ENCODE measurements at regions not wholly inside any gene's neighbourhood (a gene's known extent, or its start where the extent isn't known, plus 50 kb on each side); places are given as distances from the start of the nearest gene placed in this dataset.
A peak's percentile ranks its signal among the peaks of the same experiment; 100 is the strongest.
"Not testable (repeated sequence)": the region's sequence is repeated elsewhere in the genome, so short reads cannot be mapped to it uniquely, and the experiment has no call there.

DNA sequence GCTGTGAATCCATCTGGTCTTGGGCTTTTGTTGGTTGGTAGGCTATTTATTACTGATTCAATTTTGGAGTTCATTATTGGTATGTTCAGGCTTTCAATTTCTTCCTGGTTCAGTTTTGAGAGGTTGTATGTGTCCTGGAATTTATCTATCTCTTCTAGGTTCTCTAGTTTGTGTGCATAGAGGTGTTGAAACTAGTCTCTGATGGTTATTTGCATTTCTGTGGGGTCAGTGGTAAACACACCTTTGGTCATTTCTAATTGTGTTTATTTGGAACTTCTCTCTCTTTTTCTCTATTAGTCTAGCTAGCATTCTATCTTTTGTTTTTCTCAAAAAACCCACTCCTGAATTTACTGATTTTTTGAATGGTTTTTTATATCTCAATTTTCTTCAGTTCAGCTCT lies 70.1 kb upstream of the IRAK1BP1 start:
- H3K4me3 ChIP-seq, result no peak overlapping the region
- DNase-seq (no peak), ATAC-seq (no peak)
- H3K36me3 ChIP-seq (ENCODE audit: low read depth), result no peaks in the 10 kb centered on the region
- no peaks in the 10 kb centered on the region for H3K4me1 ChIP-seq (ENCODE audit: low read depth)
- peaks cover 4% of the 10 kb centered on the region for H3K9me3 ChIP-seq
- TF ChIP-seq, protein P1, sequence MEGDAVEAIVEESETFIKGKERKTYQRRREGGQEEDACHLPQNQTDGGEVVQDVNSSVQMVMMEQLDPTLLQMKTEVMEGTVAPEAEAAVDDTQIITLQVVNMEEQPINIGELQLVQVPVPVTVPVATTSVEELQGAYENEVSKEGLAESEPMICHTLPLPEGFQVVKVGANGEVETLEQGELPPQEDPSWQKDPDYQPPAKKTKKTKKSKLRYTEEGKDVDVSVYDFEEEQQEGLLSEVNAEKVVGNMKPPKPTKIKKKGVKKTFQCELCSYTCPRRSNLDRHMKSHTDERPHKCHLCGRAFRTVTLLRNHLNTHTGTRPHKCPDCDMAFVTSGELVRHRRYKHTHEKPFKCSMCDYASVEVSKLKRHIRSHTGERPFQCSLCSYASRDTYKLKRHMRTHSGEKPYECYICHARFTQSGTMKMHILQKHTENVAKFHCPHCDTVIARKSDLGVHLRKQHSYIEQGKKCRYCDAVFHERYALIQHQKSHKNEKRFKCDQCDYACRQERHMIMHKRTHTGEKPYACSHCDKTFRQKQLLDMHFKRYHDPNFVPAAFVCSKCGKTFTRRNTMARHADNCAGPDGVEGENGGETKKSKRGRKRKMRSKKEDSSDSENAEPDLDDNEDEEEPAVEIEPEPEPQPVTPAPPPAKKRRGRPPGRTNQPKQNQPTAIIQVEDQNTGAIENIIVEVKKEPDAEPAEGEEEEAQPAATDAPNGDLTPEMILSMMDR (IDR thresholded peaks at IDR 0.05), result no peak
- intact Hi-C loops (cut with DNase I, micrococcal nuclease), result no loop called here

DNA sequence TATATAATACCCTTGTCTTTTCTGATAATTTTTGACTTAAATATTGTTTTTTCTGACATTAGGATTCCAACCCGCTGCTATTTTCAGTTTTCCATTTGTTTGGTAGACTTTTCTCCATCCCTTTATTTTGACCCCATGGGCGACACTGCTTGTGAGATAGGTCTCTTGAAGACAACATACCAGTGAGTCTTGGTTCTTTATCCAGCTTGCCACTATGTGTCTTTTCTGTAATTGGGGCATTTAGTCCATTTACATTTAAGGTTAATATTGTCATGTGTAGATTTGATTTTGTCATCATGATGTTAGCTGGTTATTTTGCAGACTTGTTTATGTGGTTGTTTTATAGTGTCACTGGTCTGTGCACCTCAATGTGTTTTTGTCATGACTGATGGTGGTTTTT lies 67.7 kb upstream of the IRAK1BP1 start:
- no peaks in the 10 kb centered on the region for H3K4me1 ChIP-seq (ENCODE audit: low read depth)
- no peak overlapping the region for H3K4me3 ChIP-seq
- peaks cover 4% of the 10 kb centered on the region for H3K9me3 ChIP-seq
- no peak for DNase-seq
- intact Hi-C loops (cut with DNase I, micrococcal nuclease), result no loop called here
- no peak for ATAC-seq
- TF ChIP-seq, protein P1 (IDR thresholded peaks at IDR 0.05), result no peak
- no peaks in the 10 kb centered on the region for H3K36me3 ChIP-seq (ENCODE audit: low read depth)

DNA sequence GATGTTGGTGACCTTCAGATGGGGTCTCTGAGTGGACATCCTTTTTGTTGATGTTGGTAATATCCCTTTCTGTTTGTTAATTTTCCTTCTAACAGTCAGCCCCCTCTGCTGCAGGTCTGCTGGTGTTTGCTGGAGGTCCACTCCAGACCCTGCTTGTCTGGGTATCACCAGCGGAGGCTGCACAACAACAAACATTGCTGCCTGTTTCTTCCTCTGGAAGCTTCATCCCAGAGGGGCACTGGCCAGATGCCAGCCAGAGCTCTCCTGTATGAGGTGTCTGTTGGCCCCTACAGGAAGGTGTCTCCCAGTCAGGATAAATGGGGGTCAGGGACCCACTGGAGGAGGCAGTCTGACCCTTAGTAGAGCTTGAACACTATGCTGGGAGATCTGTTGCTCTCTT lies 60.6 kb upstream of the IRAK1BP1 start:
- H3K9me3 ChIP-seq; intact Hi-C loops (cut with DNase I, micrococcal nuclease); DNase-seq; H3K36me3 ChIP-seq (ENCODE audit: low read depth); H3K4me3 ChIP-seq; ATAC-seq: not testable (repeated sequence)
- peaks cover 12% of the 10 kb centered on the region for H3K4me1 ChIP-seq (ENCODE audit: low read depth)

DNA sequence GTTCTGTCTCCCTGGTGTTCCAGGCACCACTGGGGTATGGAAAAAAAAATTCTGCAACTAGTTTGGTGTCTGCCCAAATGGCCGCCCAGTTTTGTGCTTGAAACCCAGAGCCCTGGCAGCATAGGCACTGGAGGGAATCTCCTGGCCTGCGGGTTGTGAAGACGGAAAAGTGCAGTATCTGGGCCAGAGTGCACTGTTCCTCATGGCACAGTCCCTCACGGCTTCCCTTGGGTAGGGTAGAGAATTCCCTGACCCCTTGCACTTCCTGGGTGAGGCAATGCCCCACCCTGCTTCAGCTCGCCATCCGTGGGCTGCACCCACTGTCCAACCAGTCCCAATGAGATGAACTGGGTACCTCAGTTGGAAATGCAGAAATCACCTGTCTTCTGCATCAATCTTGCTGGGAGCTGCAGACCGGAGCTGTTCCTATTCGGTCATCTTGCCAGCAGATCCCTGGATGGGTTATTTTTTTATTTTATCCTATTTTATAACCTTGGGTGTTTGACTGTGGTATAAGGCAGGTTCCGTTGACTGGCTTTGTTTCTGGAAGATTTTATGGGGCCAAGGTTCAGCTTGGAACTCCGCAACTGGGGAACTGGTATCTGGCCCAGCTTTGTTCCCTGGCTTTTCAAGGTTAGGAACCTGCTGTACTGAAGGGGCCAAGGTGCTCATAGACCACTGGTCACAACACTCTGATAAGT lies 59.5 kb upstream of the IRAK1BP1 start:
- H3K9me3 ChIP-seq; intact Hi-C loops (cut with DNase I, micrococcal nuclease); H3K36me3 ChIP-seq (ENCODE audit: low read depth); H3K4me3 ChIP-seq: not testable (repeated sequence)
- H3K4me1 ChIP-seq (ENCODE audit: low read depth), result peaks cover 12% of the 10 kb centered on the region
- peak; percentile 77 for ATAC-seq
- DNase-seq, result peak in 2 of 3 donors; percentile 22 to 55

DNA sequence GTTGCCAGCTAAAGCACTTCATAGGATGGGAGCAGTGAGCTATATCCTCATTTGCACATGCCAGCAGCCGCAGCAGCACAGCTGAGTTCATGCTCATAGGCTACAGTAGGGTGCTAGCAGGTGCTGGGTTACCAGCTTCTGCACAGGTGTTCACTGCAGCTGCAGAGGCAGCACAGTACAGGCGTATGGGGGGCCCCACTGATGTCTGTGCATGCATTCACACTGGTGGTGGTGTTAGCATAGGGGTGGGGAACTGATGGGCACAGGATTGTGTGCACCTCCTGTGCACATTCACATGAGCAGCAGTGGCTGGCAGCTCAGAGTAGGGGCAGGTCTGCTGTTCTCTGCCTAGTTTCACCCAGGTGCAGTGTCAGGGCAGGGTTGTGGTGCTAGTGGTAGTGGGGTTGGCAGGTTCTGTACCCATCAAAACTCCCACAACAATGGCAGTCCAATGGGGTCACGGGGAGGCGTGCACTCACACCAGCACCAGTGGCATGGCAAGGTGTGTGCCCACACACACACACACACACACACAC lies 58.9 kb upstream of the IRAK1BP1 start:
- Histone ChIP-seq H3K4me3 (no peak overlapping the region), H3K4me1 (ENCODE audit: low read depth) (peaks cover 12% of the 10 kb centered on the region), H3K36me3 (ENCODE audit: low read depth) (no peaks in the 10 kb centered on the region), H3K9me3 (no peaks in the 10 kb centered on the region)
- ATAC-seq (peak; percentile 58), DNase-seq (peak in 2 of 3 donors; percentile 25 to 34)
- TF ChIP-seq, protein P1 (IDR thresholded peaks at IDR 0.05), result no peak
- intact Hi-C loops (cut with DNase I, micrococcal nuclease), result no loop called here

DNA sequence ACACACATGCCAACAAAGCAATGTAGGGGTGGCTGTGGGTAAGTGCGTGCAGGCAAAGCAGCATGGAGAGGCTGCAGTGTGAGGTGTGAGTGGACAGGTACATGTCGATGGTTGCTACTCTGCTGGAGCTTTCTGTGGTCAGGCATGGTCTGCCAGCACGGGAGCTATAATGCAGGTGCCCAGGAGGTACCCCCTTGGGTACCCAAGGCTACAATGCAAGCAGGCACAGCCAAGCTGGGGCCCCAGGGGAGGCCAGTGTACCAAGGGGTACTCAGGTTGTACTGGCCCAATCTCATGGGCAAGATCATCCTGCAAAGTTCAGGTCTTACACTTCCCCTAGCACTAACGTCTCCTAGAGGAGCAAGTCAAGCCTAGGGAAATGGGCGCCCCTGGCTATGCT lies 58.4 kb upstream of the IRAK1BP1 start:
- TF ChIP-seq, protein P1 (IDR thresholded peaks at IDR 0.05), result no peak
- intact Hi-C loops (cut with DNase I, micrococcal nuclease), result no loop called here
- H3K4me3 ChIP-seq, result no peak overlapping the region
- H3K4me1 ChIP-seq (ENCODE audit: low read depth), result peaks cover 12% of the 10 kb centered on the region
- H3K36me3 ChIP-seq (ENCODE audit: low read depth), result no peaks in the 10 kb centered on the region
- ATAC-seq (no peak), DNase-seq (peak in 1 of 3 donors; percentile 14)
- no peaks in the 10 kb centered on the region for H3K9me3 ChIP-seq

Data from mucosa of descending colon (tissue), 3 donors.